ENCODE measurements at regions not wholly inside any gene's neighbourhood (a gene's known extent, or its start where the extent isn't known, plus 50 kb on each side); places are given as distances from the start of the nearest gene placed in this dataset.

DNA sequence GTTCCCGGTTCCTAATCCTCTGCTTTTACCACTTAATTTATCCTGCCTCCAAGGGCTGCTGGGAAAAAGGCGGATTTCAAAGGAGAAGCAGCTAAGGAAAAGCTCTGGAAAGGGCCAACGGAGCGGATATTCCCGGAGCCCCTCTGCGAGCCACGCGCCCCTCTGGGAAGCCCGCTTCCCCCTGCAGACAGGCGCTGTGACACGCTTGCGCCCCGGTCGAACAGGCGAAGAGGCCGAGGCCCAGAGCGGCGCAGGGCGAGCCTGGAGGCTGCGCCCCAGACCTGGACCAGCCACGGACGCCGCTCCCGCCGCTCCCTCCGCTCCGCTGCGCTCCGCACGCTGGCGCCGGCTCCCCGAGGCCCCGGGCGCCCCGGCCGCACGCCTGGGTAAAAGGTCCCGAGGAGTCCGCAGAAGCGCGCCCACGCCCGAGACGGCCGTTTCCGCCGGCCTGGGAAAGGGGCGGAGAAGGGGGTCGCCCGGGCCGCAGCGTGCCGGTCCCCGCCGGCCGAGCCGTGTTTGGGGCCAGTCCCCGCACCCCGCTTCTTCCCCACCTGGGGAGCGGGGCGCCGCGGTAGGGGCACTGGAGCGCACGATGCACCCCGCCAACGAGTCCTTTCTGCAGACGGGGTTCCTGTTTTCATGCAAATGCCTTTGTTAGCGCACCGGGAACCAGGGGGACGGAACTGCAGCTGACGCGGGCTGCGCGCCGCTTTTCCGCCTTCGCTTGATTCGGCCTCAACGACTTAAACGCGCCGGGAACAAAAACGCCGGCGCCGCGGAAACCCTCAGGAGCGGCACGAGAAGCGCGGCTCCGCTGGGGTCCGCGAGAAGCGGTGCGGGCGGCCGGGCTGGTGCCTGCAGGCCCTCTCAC is 91.9 kb upstream of the SIRPA start:
- peak; percentile 81 for DNase-seq (ENCODE audit: low spot score)
- no peak for TF ChIP-seq CTCF (IDR thresholded peaks at IDR 0.05; ENCODE audit: unreplicated experiment)
- H3K9me3 Mint-ChIP-seq (ENCODE audit: unreplicated experiment): no peaks in the 10 kb centered on the region
- peak overlapping the region; percentile 82 for H3K4me3 Mint-ChIP-seq (ENCODE audit: unreplicated experiment)
- H3K36me3 Mint-ChIP-seq (ENCODE audit: low read depth, unreplicated experiment): no peaks in the 10 kb centered on the region
- H3K4me1 Mint-ChIP-seq (ENCODE audit: unreplicated experiment): peaks cover 37% of the 10 kb centered on the region
- peaks cover 11% of the 10 kb centered on the region for H3K27me3 Mint-ChIP-seq (ENCODE audit: unreplicated experiment)
- peak overlapping the region; percentile 94 for H3K27ac Mint-ChIP-seq (ENCODE audit: unreplicated experiment)

DNA sequence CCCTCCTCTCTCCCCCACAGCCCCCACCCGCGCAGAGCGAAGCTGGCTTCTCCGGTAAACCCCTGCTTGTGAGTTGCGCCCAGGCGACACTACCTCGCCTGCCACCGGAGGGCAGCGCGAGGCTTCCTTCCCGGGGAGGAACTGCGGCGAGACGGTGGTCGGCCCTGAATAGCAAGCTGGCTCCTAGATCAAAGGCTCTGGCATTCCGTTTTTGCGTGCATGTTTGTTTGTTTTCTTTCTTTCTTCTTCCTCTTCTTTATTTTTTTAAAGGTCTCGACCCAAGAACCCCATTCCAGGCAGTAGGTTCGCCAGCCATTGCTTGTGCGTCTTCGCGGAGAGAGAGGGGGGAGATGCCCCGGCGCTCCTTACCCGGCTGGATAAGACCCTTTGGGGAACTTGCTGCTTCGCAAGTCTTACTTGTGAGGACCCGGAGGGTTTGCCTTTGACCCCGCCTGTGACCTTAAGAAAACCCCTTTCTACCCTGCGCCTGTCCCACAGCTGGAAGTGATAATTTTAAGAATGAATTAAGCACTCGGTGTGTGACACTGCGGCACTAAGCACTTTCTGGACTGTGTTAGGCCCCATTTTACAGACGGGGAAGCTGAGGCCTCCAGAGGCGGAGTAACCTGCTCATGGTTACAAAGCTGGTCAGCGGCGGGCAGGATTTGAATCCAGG is 92.7 kb upstream of the SIRPA start:
- Mint-ChIP-seq H3K36me3 (ENCODE audit: low read depth, unreplicated experiment) (no peaks in the 10 kb centered on the region), H3K27me3 (ENCODE audit: unreplicated experiment) (peaks cover 11% of the 10 kb centered on the region), H3K9me3 (ENCODE audit: unreplicated experiment) (no peaks in the 10 kb centered on the region), H3K4me3 (ENCODE audit: unreplicated experiment) (peak overlapping the region; percentile 80), H3K4me1 (ENCODE audit: unreplicated experiment) (peaks cover 37% of the 10 kb centered on the region), H3K27ac (ENCODE audit: unreplicated experiment) (peak overlapping the region; percentile 90)
- peak; percentile 86 for DNase-seq (ENCODE audit: low spot score)
- TF ChIP-seq CTCF (IDR thresholded peaks at IDR 0.05; ENCODE audit: unreplicated experiment): peak; percentile 32

- no peaks in the 10 kb centered on the region for H3K9me3 Mint-ChIP-seq (ENCODE audit: unreplicated experiment)
Observed at GRCh38 chr20:1801929-1802306, 93.3 kb upstream of the SIRPA start.

GRCh38 chr20:1801225-1801928 is 93.8 kb upstream of the SIRPA start:
- H3K9me3 Mint-ChIP-seq (ENCODE audit: unreplicated experiment): no peaks in the 10 kb centered on the region
- peaks cover 11% of the 10 kb centered on the region for H3K27me3 Mint-ChIP-seq (ENCODE audit: unreplicated experiment)
- no peak for DNase-seq (ENCODE audit: low spot score)
- peak overlapping the region; percentile 90 for H3K27ac Mint-ChIP-seq (ENCODE audit: unreplicated experiment)
- TF ChIP-seq CTCF (IDR thresholded peaks at IDR 0.05; ENCODE audit: unreplicated experiment): no peak
- peak overlapping the region; percentile 80 for H3K4me3 Mint-ChIP-seq (ENCODE audit: unreplicated experiment)
- H3K36me3 Mint-ChIP-seq (ENCODE audit: low read depth, unreplicated experiment): no peaks in the 10 kb centered on the region
- H3K4me1 Mint-ChIP-seq (ENCODE audit: unreplicated experiment): peaks cover 37% of the 10 kb centered on the region

More at GRCh38 chr20:1801929-1802306, 93.3 kb upstream of the SIRPA start:
- Mint-ChIP-seq H3K27ac (ENCODE audit: unreplicated experiment) (peak overlapping the region; percentile 90), H3K27me3 (ENCODE audit: unreplicated experiment) (peaks cover 11% of the 10 kb centered on the region), H3K4me3 (ENCODE audit: unreplicated experiment) (peak overlapping the region; percentile 80), H3K4me1 (ENCODE audit: unreplicated experiment) (peaks cover 37% of the 10 kb centered on the region), H3K36me3 (ENCODE audit: low read depth, unreplicated experiment) (no peaks in the 10 kb centered on the region)
- no peak for DNase-seq (ENCODE audit: low spot score)
- no peak for TF ChIP-seq CTCF (IDR thresholded peaks at IDR 0.05; ENCODE audit: unreplicated experiment)

All from endothelial cell (in vitro differentiated cells).